H1 (cell line): ENCODE measurements at regions not wholly inside any gene's neighbourhood (a gene's known extent, or its start where the extent isn't known, plus 50 kb on each side); places are given as distances from the start of the nearest gene placed in this dataset.
A peak's percentile ranks its signal among the peaks of the same experiment; 100 is the strongest.

ENCODE experiments used
- CTCF ChIA-PET: fragments of 300-600 bp; sonication (Branson Sonifier 250); formaldehyde crosslinking; loops from one replicate; lab custom pipeline; 2021; ENCODE audit not compliant: partially characterized antibody; lab: Charles Lee
- POLR2A ChIA-PET: fragments of 300-600 bp; sonication (Branson Sonifier 250); formaldehyde crosslinking; loops from one replicate; lab custom pipeline; 2021; ENCODE audit warnings: inconsistent platforms; ENCODE audit not compliant: partially characterized antibody; lab: Charles Lee
- DNase-seq, 2 experiments: peaks; one replicate each; pipeline versions ENCODE4 v3.0.0 to v3.0.0-alpha.2; 2010 to 2022; ENCODE audit warnings: low spot score in 2 of 2, low read depth in 1 of 2, mixed read lengths in 1 of 2
- FAIRE-seq: peaks from 2 replicates; lab custom pipeline; 2011; peaks lifted over from hg19 to GRCh38; lab: Jason Lieb, UNC
- H2AFZ ChIP-seq: 2 replicates; pipeline ENCODE4 v1.8.1; 2012; ENCODE audit warnings: low read length, inconsistent platforms
- H2AK5ac ChIP-seq: 2 replicates; pipeline ENCODE4 v1.6.1; 2013; ENCODE audit warnings: low read depth, low read length
- H2BK120ac ChIP-seq: replicated peaks from 2 replicates; pipeline ENCODE3; 2013; ENCODE audit warnings: low read depth, low read length, inconsistent platforms
- H2BK12ac ChIP-seq: 2 replicates; pipeline ENCODE4 v1.6.1; 2013; ENCODE audit warnings: low read depth, low read length
- H2BK15ac ChIP-seq: 2 replicates; pipeline ENCODE4 v1.6.1; 2013; ENCODE audit warnings: low read length
- H2BK20ac ChIP-seq: 2 replicates; pipeline ENCODE4 v1.6.1; 2013; ENCODE audit warnings: low read length
- H2BK5ac ChIP-seq: 2 replicates; pipeline ENCODE4 v1.6.1; 2013; ENCODE audit warnings: low read depth, low read length
- H3K14ac ChIP-seq: 2 replicates; pipeline ENCODE4 v1.6.1; 2013; ENCODE audit warnings: inconsistent platforms; ENCODE audit not compliant: insufficient read length
- H3K18ac ChIP-seq: 2 replicates; pipeline ENCODE4 v1.6.1; 2013; ENCODE audit warnings: low read length; ENCODE audit errors: extremely low read depth
- H3K23ac ChIP-seq: 2 replicates; pipeline ENCODE4 v1.6.1; 2013; ENCODE audit warnings: inconsistent platforms; ENCODE audit not compliant: insufficient read length
- H3K23me2 ChIP-seq: 2 replicates; pipeline ENCODE4 v1.6.1; 2013; ENCODE audit warnings: low read depth, low read length
- H3K27ac ChIP-seq: 2 replicates; pipeline ENCODE4 v1.6.1; 2011; ENCODE audit warnings: low read depth, low read length, inconsistent platforms
- H3K27me3 ChIP-seq, 4 experiments: replicated peaks in 1 of 4; 1 replicate in 1 of 4; 2 replicates in 3 of 4; pipeline versions ENCODE4 v1.6.1 to v1.8.1; 2011 to 2013; ENCODE audit warnings: low read length in 3 of 4, mild to moderate bottlenecking in 3 of 4, inconsistent platforms in 2 of 4, mixed read lengths in 2 of 4, moderate library complexity in 1 of 4; ENCODE audit not compliant: control insufficient read depth in 3 of 4, insufficient read depth in 3 of 4; ENCODE audit errors: extremely low read depth in 1 of 4
- H3K36me3 ChIP-seq, 4 experiments: 2 replicates each; pipeline versions ENCODE4 v1.6.1 to v1.8.1; 2011 to 2013; ENCODE audit warnings: mild to moderate bottlenecking in 4 of 4, low read length in 3 of 4, moderate library complexity in 2 of 4, control low read depth in 1 of 4, inconsistent platforms in 1 of 4; ENCODE audit not compliant: insufficient read depth in 4 of 4, control insufficient read depth in 2 of 4
- H3K4ac ChIP-seq: replicated peaks from 2 replicates; pipeline ENCODE3; 2013; ENCODE audit warnings: low read length, low read depth, mixed read lengths, inconsistent platforms; ENCODE audit not compliant: insufficient read length
- H3K4me1 ChIP-seq, 4 experiments: replicated peaks in 1 of 4; 1 replicate in 1 of 4; 2 replicates in 3 of 4; pipeline versions ENCODE4 v1.6.1 to v1.8.1; 2011 to 2013; ENCODE audit warnings: low read length in 3 of 4, inconsistent platforms in 2 of 4, mixed read lengths in 1 of 4; ENCODE audit not compliant: insufficient read depth in 4 of 4, control insufficient read depth in 3 of 4
- H3K4me2 ChIP-seq, 2 experiments: 2 replicates each; pipeline versions ENCODE4 v1.6.1 to v1.8.1; 2011 to 2013; ENCODE audit warnings: low read depth in 2 of 2, low read length in 2 of 2, control low read depth in 1 of 2, inconsistent platforms in 1 of 2, mild to moderate bottlenecking in 1 of 2; ENCODE audit not compliant: insufficient read depth in 1 of 2
- H3K4me3 ChIP-seq, 4 experiments: fragments of 200-600, 300-600 bp in 1 of 4; sonication (generic), shearing (Covaris generic), sonication (Bioruptor Twin) in 1 of 4; 2 replicates each; pipeline versions ENCODE4 v1.5.1 to v1.8.1; 2011 to 2016; ENCODE audit warnings: low read length in 4 of 4, low read depth in 3 of 4, control low read depth in 2 of 4, inconsistent platforms in 2 of 4, mild to moderate bottlenecking in 2 of 4, mixed read lengths in 1 of 4, moderate library complexity in 1 of 4; ENCODE audit not compliant: insufficient read depth in 2 of 4; ENCODE audit errors: extremely low read depth in 1 of 4
- H3K56ac ChIP-seq: replicated peaks from 2 replicates; pipeline ENCODE3; 2013; ENCODE audit warnings: low read depth, mild to moderate bottlenecking, mixed read lengths, low read length, inconsistent platforms; ENCODE audit not compliant: insufficient read length
- H3K79me1 ChIP-seq: 2 replicates; pipeline ENCODE4 v1.6.1; 2013; ENCODE audit warnings: low read depth, low read length, control low read depth
- H3K79me2 ChIP-seq, 2 experiments: 2 replicates each; pipeline versions ENCODE4 v1.6.1 to v1.8.1; 2012 to 2013; ENCODE audit warnings: low read length in 2 of 2, mild to moderate bottlenecking in 2 of 2, inconsistent platforms in 1 of 2; ENCODE audit not compliant: insufficient read depth in 2 of 2, control insufficient read depth in 1 of 2
- H3K9ac ChIP-seq, 4 experiments: replicated peaks in 1 of 4; 1 replicate in 1 of 4; 2 replicates in 3 of 4; pipeline versions ENCODE4 v1.6.1 to v1.8.1; 2011 to 2013; ENCODE audit warnings: low read depth in 3 of 4, low read length in 3 of 4, control low read depth in 2 of 4, mild to moderate bottlenecking in 2 of 4, moderate library complexity in 2 of 4, inconsistent platforms in 1 of 4; ENCODE audit errors: extremely low read depth in 1 of 4
- H3K9me3 ChIP-seq, 2 experiments: 2 replicates each; pipeline versions ENCODE4 v1.6.1 to v1.8.1; 2012 to 2013; ENCODE audit warnings: mild to moderate bottlenecking in 2 of 2, moderate library complexity in 2 of 2, control low read depth in 1 of 2, inconsistent platforms in 1 of 2, low read depth in 1 of 2, low read length in 1 of 2, mixed read lengths in 1 of 2; ENCODE audit not compliant: insufficient read depth in 2 of 2
- H4K20me1 ChIP-seq, 2 experiments: replicated peaks in 1 of 2; 2 replicates each; pipeline versions ENCODE3 to v1.8.1; 2011 to 2013; ENCODE audit warnings: inconsistent platforms in 2 of 2, low read length in 2 of 2, mild to moderate bottlenecking in 1 of 2; ENCODE audit not compliant: insufficient read depth in 2 of 2, control insufficient read depth in 1 of 2
- H4K5ac ChIP-seq: 2 replicates; pipeline ENCODE4 v1.6.1; 2013; ENCODE audit warnings: low read length, low read depth, mixed read lengths, inconsistent platforms; ENCODE audit not compliant: insufficient read length
- H4K8ac ChIP-seq: 2 replicates; pipeline ENCODE4 v1.8.0; 2013; ENCODE audit warnings: mild to moderate bottlenecking, moderate library complexity, low read length, inconsistent platforms; ENCODE audit not compliant: insufficient read depth; ENCODE audit errors: extremely low read depth
- H4K91ac ChIP-seq: replicated peaks from 2 replicates; pipeline ENCODE3; 2013; ENCODE audit warnings: low read length, mixed read lengths, inconsistent platforms; ENCODE audit not compliant: insufficient read length
- BRCA1 ChIP-seq: IDR thresholded peaks from 2 replicates; pipeline ENCODE4 v1.6.1; 2012; ENCODE audit warnings: low read depth, low read length, improper control_type of control experiment
- E2F6 ChIP-seq: IDR thresholded peaks from 2 replicates; pipeline ENCODE4 v1.6.1; 2012; ENCODE audit warnings: inconsistent platforms
- EGR1 ChIP-seq: IDR thresholded peaks from 2 replicates; pipeline ENCODE4 v1.6.1; 2011; ENCODE audit warnings: low read depth, low read length, borderline replicate concordance
- EP300 ChIP-seq, 2 experiments: IDR thresholded peaks; 1 replicate in 1 of 2; 2 replicates in 1 of 2; pipeline ENCODE4 v1.6.1; 2011 to 2012; ENCODE audit warnings: low read depth in 2 of 2, low read length in 2 of 2, mild to moderate bottlenecking in 2 of 2, borderline replicate concordance in 1 of 2, inconsistent platforms in 1 of 2, moderate library complexity in 1 of 2
- EZH2 ChIP-seq: fragments of 200-600 bp; sonication (generic); IDR thresholded peaks from 2 replicates; pipeline ENCODE4 v1.7.1; 2012; ENCODE audit warnings: low read depth, mild to moderate bottlenecking, moderate library complexity, low read length, inconsistent platforms; ENCODE audit not compliant: severe bottlenecking
- POU5F1 ChIP-seq: IDR thresholded peaks from 2 replicates; pipeline ENCODE4 v1.6.1; 2011; ENCODE audit warnings: low read depth, mild to moderate bottlenecking, low read length, moderate library complexity
- SIN3A ChIP-seq, 2 experiments: IDR thresholded peaks in 1 of 2; conservative IDR thresholded peaks in 1 of 2; 2 replicates each; pipeline ENCODE4 v1.6.1; 2011 to 2012; ENCODE audit warnings: low read length in 2 of 2, improper control_type of control experiment in 1 of 2, low read depth in 1 of 2, mild to moderate bottlenecking in 1 of 2
- SUZ12 ChIP-seq: fragments of 200-600 bp; sonication (generic); IDR thresholded peaks from 2 replicates; pipeline ENCODE4 v1.6.1; 2012; ENCODE audit warnings: mild to moderate bottlenecking, inconsistent platforms, low read length, moderate library complexity, mixed read lengths
- TAF1 ChIP-seq: IDR thresholded peaks from 2 replicates; pipeline ENCODE4 v1.6.1; 2011; ENCODE audit warnings: mild to moderate bottlenecking, low read depth, low read length
- TAF7 ChIP-seq: optimal IDR thresholded peaks from 2 replicates; pipeline ENCODE3; 2011; ENCODE audit warnings: low read depth, mild to moderate bottlenecking, inconsistent platforms, low read length, moderate library complexity, borderline replicate concordance
- WGBS, 2 experiments: shearing (Covaris generic) in 1 of 2; methylation state at CpG; one replicate each; pipeline versions ENCODE4 v1.1.6 to v1.1.7; 2013 to 2015; ENCODE audit warnings: low lambda C conversion rate in 2 of 2, mixed read lengths in 2 of 2, inconsistent platforms in 1 of 2, low coverage in 1 of 2, missing lambda C conversion rate in 1 of 2; ENCODE audit not compliant: insufficient replicate concordance in 2 of 2, insufficient coverage in 1 of 2, insufficient read length in 1 of 2; ENCODE audit errors: extremely low coverage in 1 of 2, missing lambda C conversion rate in 1 of 2; 5-methylcytosine and 5-hydroxymethylcytosine counted together

GRCh38 chr20:53708129-53708968 is 114.7 kb upstream of the ZNF217 start:
- Histone ChIP-seq H2AK5ac (no peak overlapping the region), H3K79me1 (no peaks in the 10 kb centered on the region), H4K20me1 (no peaks in the 10 kb centered on the region), H4K8ac (no peak overlapping the region), H3K27me3 (no peaks in the 10 kb centered on the region; a peak in 1 of 7 replicates), H2BK15ac (peak overlapping the region; percentile 93; the same call in 1 of the 2 replicates), H4K91ac (no peak overlapping the region), H2BK20ac (peak overlapping the region; percentile 6; the same call in 1 of the 2 replicates), H3K36me3 (no peaks in the 10 kb centered on the region), H3K23me2 (peaks cover 3% of the 10 kb centered on the region), H3K56ac (no peak overlapping the region), H2BK120ac (peak overlapping the region; percentile 45), H3K18ac (peak overlapping the region; percentile 43; the same call in 1 of the 2 replicates), H3K4ac (no peak overlapping the region), H3K79me2 (no peaks in the 10 kb centered on the region), H3K4me1 (peaks cover 6 to 21% (median 14%) of the 10 kb centered on the region in 4 experiments), H3K9ac (no peak overlapping the region), H2BK5ac (0 out of 2 replicates have a peak overlapping the region, but pooled peaks have one; percentile 27), H2AFZ (peak overlapping the region; percentile 55; the same call in 1 of the 2 replicates), H4K5ac (no peak overlapping the region), H2BK12ac (peak overlapping the region; percentile 93), H3K9me3 (no peaks in the 10 kb centered on the region), H3K4me3 (no peak overlapping the region), H3K14ac (no peak overlapping the region), H3K23ac (no peak overlapping the region), H3K27ac (no peak overlapping the region), H3K4me2 (0 out of 4 replicates have a peak overlapping the region, but pooled peaks of 1 of the 2 experiments have one; percentile 7)
- FAIRE-seq (no peak), DNase-seq (no peak)
- WGBS, 2 experiments, result 71% methylated on average over 5 of the region's 6 CpGs; no CpG with 5 or more reads in 1 of the 2 experiments
- ChIA-PET CTCF (interaction anchor here (0.7 to 2.3 kb wide), 4 partner anchors 22 to 232 kb away, joined by 3 to 11 read pairs (median 3); no protein-coding TSS in a partner anchor), POLR2A (interaction anchor here (0.6 kb wide), 1 partner anchor 22 kb away, joined by 3 read pairs; no protein-coding TSS in a partner anchor)
- no peak for TF ChIP-seq EP300 (IDR thresholded peaks at IDR 0.05; ENCODE audit: borderline replicate concordance in 1 of 2, low read depth in 2 of 2, low read length in 2 of 2)
- TF ChIP-seq POU5F1, result no peak
- no peak for TF ChIP-seq EZH2
- TF ChIP-seq BRCA1, result no peak
- no peak for TF ChIP-seq E2F6
- TF ChIP-seq SIN3A (conservative IDR thresholded peaks at IDR 0.05 in 1 of 2, IDR thresholded peaks at IDR 0.05 in 1 of 2; ENCODE audit: low read depth in 1 of 2, low read length in 2 of 2), result no peak
- TF ChIP-seq EGR1, result no peak
- no peak for TF ChIP-seq SUZ12
- no peak for TF ChIP-seq TAF1
- no peak for TF ChIP-seq TAF7
